Caco-2 (cell line): ENCODE measurements at regions not wholly inside any gene's neighbourhood (a gene's known extent, or its start where the extent isn't known, plus 50 kb on each side); places are given as distances from the start of the nearest gene placed in this dataset.

Source experiments
- BruUV-seq: library from RNA; stranded (reverse); fragments of 400-500 nt; replicated peaks from 2 replicates; lab custom pipeline; 2021; lab: Mats Ljungman, UMichigan
- CTCF ChIA-PET: fragments of 300-600 bp; sonication (Branson Sonifier 250); formaldehyde crosslinking; loops from one replicate; lab custom pipeline; 2022; ENCODE audit warnings: antibody characterized with exemption; lab: Charles Lee
- POLR2A ChIA-PET: fragments of 300-600 bp; sonication (Branson Sonifier 250); formaldehyde crosslinking; loops from one replicate; lab custom pipeline; 2022; ENCODE audit warnings: antibody characterized with exemption; lab: Charles Lee
- DNase-seq, 2 experiments: peaks; one replicate each; pipeline versions ENCODE4 v3.0.0 to v3.0.0-alpha.2; 2020 to 2022
- H3K27me3 ChIP-seq: replicated peaks from 2 replicates; pipeline ENCODE4 v1.6.0; 2011; ENCODE audit warnings: low read length; ENCODE audit not compliant: control insufficient read depth, insufficient read depth
- H3K36me3 ChIP-seq: 2 replicates; pipeline ENCODE4 v1.5.1; 2011; ENCODE audit warnings: low read length; ENCODE audit not compliant: control insufficient read depth, insufficient read depth
- H3K4me1 ChIP-seq: fragments of 250-450 bp; sonication (Bioruptor Pico); 2 replicates; pipeline ENCODE4 v1.5.1; 2020; ENCODE audit warnings: mild to moderate bottlenecking
- H3K4me3 ChIP-seq: 2 replicates; pipeline ENCODE4 v1.5.1; 2011; ENCODE audit warnings: low read depth, mild to moderate bottlenecking, control low read depth, low read length
- H3K9me3 ChIP-seq: fragments of 250-450 bp; sonication (Bioruptor Pico); 2 replicates; pipeline ENCODE4 v1.5.1; 2020; ENCODE audit warnings: mild to moderate bottlenecking, moderate library complexity
- H3K27ac Mint-ChIP-seq: one replicate; pipeline ENCODE4 v1.8.0; 2022; ENCODE audit warnings: mixed read lengths; ENCODE audit not compliant: unreplicated experiment
- H3K27me3 Mint-ChIP-seq: one replicate; pipeline ENCODE4 v1.8.0; 2022; ENCODE audit warnings: mixed read lengths; ENCODE audit not compliant: insufficient read depth, unreplicated experiment
- H3K36me3 Mint-ChIP-seq: one replicate; pipeline ENCODE4 v1.8.0; 2022; ENCODE audit warnings: mild to moderate bottlenecking, mixed read lengths; ENCODE audit not compliant: insufficient read depth, unreplicated experiment
- H3K4me1 Mint-ChIP-seq: one replicate; pipeline ENCODE4 v1.8.0; 2022; ENCODE audit warnings: low read depth, mixed read lengths; ENCODE audit not compliant: unreplicated experiment
- H3K4me3 Mint-ChIP-seq: one replicate; pipeline ENCODE4 v1.8.0; 2022; ENCODE audit warnings: mild to moderate bottlenecking, moderate library complexity, mixed read lengths; ENCODE audit not compliant: unreplicated experiment
- H3K9me3 Mint-ChIP-seq: one replicate; pipeline ENCODE4 v1.8.0; 2022; ENCODE audit warnings: mixed read lengths; ENCODE audit not compliant: unreplicated experiment
- CTCF ChIP-seq, 2 experiments: fragments of 200-600 bp in 1 of 2; IDR thresholded peaks; 1 replicate in 1 of 2; 2 replicates in 1 of 2; pipeline versions ENCODE4 v1.5.1 to v1.8.0; 2011 to 2022; ENCODE audit warnings: antibody characterized with exemption in 1 of 2, control low read depth in 1 of 2, inconsistent platforms in 1 of 2, low read depth in 1 of 2, low read length in 1 of 2, mild to moderate bottlenecking in 1 of 2, moderate library complexity in 1 of 2; ENCODE audit not compliant: insufficient read depth in 1 of 2, severe bottlenecking in 1 of 2, unreplicated experiment in 1 of 2
- intact Hi-C: fragments of 100-400 bp; cut with micrococcal nuclease; formaldehyde crosslinking; loops from one replicate; pipeline ENCODE4 v1.10.0; 2022; ENCODE audit not compliant: unreplicated experiment

GRCh38 chr4:119774840-119775239, 146.2 kb upstream of the PDE5A start:
- Mint-ChIP-seq H3K27ac (no peak overlapping the region), H3K27me3 (no peaks in the 10 kb centered on the region), H3K9me3 (no peaks in the 10 kb centered on the region), H3K4me3 (no peak overlapping the region), H3K4me1 (no peaks in the 10 kb centered on the region), H3K36me3 (no peaks in the 10 kb centered on the region)
- Histone ChIP-seq H3K9me3 (no peaks in the 10 kb centered on the region), H3K4me3 (no peak overlapping the region), H3K27me3 (no peaks in the 10 kb centered on the region), H3K36me3 (no peaks in the 10 kb centered on the region), H3K4me1 (no peaks in the 10 kb centered on the region)
- no peak for DNase-seq
- no TSS peak for BruUV-seq
- ChIA-PET CTCF (no interaction called here), POLR2A (no interaction called here)
- intact Hi-C loops, result no loop called here
- TF ChIP-seq CTCF (IDR thresholded peaks at IDR 0.05; ENCODE audit: insufficient read depth in 1 of 2, low read depth in 1 of 2, low read length in 1 of 2, severe bottlenecking in 1 of 2, unreplicated experiment in 1 of 2), result no peak

- H3K36me3 Mint-ChIP-seq, result no peaks in the 10 kb centered on the region
- Histone ChIP-seq H3K4me3 (no peak overlapping the region), H3K36me3 (no peaks in the 10 kb centered on the region), H3K27me3 (no peaks in the 10 kb centered on the region), H3K9me3 (no peaks in the 10 kb centered on the region), H3K4me1 (no peaks in the 10 kb centered on the region)
- no peak for TF ChIP-seq CTCF (IDR thresholded peaks at IDR 0.05; ENCODE audit: insufficient read depth in 1 of 2, low read depth in 1 of 2, low read length in 1 of 2, severe bottlenecking in 1 of 2, unreplicated experiment in 1 of 2)
- intact Hi-C loops, result no loop called here
- H3K27ac Mint-ChIP-seq, result no peak overlapping the region
- CTCF ChIA-PET, result no interaction called here
- H3K4me1 Mint-ChIP-seq, result no peaks in the 10 kb centered on the region
- no peaks in the 10 kb centered on the region for H3K27me3 Mint-ChIP-seq
- H3K4me3 Mint-ChIP-seq, result no peak overlapping the region
- DNase-seq, result no peak
- no peaks in the 10 kb centered on the region for H3K9me3 Mint-ChIP-seq
- BruUV-seq, result no TSS peak
- POLR2A ChIA-PET, result no interaction called here
These were observed 137.3 kb upstream of the PDE5A start for GRCh38 chr4:119765951-119766350.

- no peak for TF ChIP-seq CTCF (IDR thresholded peaks at IDR 0.05; ENCODE audit: insufficient read depth in 1 of 2, low read depth in 1 of 2, low read length in 1 of 2, severe bottlenecking in 1 of 2, unreplicated experiment in 1 of 2)
- H3K36me3 ChIP-seq, result no peaks in the 10 kb centered on the region
- Mint-ChIP-seq H3K27me3 (no peaks in the 10 kb centered on the region), H3K36me3 (no peaks in the 10 kb centered on the region), H3K4me3 (no peak overlapping the region), H3K4me1 (no peaks in the 10 kb centered on the region), H3K27ac (no peak overlapping the region), H3K9me3 (no peaks in the 10 kb centered on the region)
- H3K27me3 ChIP-seq, result no peaks in the 10 kb centered on the region
- DNase-seq, result no peak
- CTCF ChIA-PET, result no interaction called here
- H3K4me3 ChIP-seq, result no peak overlapping the region
- POLR2A ChIA-PET, result no interaction called here
- H3K4me1 ChIP-seq, result no peaks in the 10 kb centered on the region
- BruUV-seq, result no TSS peak
- H3K9me3 ChIP-seq, result no peaks in the 10 kb centered on the region
- intact Hi-C loops, result no loop called here
These were observed 136.9 kb upstream of the PDE5A start for GRCh38 chr4:119765469-119765868.
